ENCODE measurements at regions not wholly inside any gene's neighbourhood (a gene's known extent, or its start where the extent isn't known, plus 50 kb on each side); places are given as distances from the start of the nearest gene placed in this dataset.
"Not testable (repeated sequence)": the region's sequence is repeated elsewhere in the genome, so short reads cannot be mapped to it uniquely, and the experiment has no call there.

GRCh38 chr16:22638393-22639206 is 127.9 kb downstream of the NPIPB5 start:
- Histone ChIP-seq H3K27me3 (replicated peaks; ENCODE audit: insufficient read depth, low read length) (no peaks in the 10 kb centered on the region), H3K4me3 (ENCODE audit: low read length) (no peak overlapping the region), H3K27ac (ENCODE audit: low read length) (no peak overlapping the region), H4K20me1 (ENCODE audit: insufficient read depth, low read length) (no peaks in the 10 kb centered on the region), H3K9me2 (replicated peaks; ENCODE audit: insufficient read depth, low read length) (no peaks in the 10 kb centered on the region), H3K36me3 (replicated peaks; ENCODE audit: insufficient read depth, low read length) (no peaks in the 10 kb centered on the region), H3K79me2 (ENCODE audit: low read length) (no peaks in the 10 kb centered on the region), H3F3A (ENCODE audit: insufficient read depth, low read length) (no peaks in the 10 kb centered on the region), H3K4me2 (ENCODE audit: low read depth, low read length) (no peak overlapping the region), H3K9ac (ENCODE audit: low read length) (no peak overlapping the region), H3K4me1 (ENCODE audit: low read length) (no peaks in the 10 kb centered on the region), H3K9me3 (replicated peaks; ENCODE audit: insufficient read depth, low read length) (no peaks in the 10 kb centered on the region), H2AFZ (ENCODE audit: low read length) (no peak overlapping the region)
- TF ChIP-seq CTCF (IDR thresholded peaks at IDR 0.05; ENCODE audit: low read length) (no peak), EZH2phosphoT487 (IDR thresholded peaks at IDR 0.05; ENCODE audit: low read length) (no peak)
- DNase-seq, result no peak

- Histone ChIP-seq H3K27me3 (replicated peaks; ENCODE audit: insufficient read depth, low read length) (no peaks in the 10 kb centered on the region), H3K36me3 (replicated peaks; ENCODE audit: insufficient read depth, low read length) (no peaks in the 10 kb centered on the region), H3K4me2 (ENCODE audit: low read depth, low read length) (no peak overlapping the region), H3K9me2 (replicated peaks; ENCODE audit: insufficient read depth, low read length) (no peaks in the 10 kb centered on the region), H3K4me3 (ENCODE audit: low read length) (no peak overlapping the region), H3K9ac (ENCODE audit: low read length) (no peak overlapping the region), H4K20me1 (ENCODE audit: insufficient read depth, low read length) (no peaks in the 10 kb centered on the region), H3K4me1 (ENCODE audit: low read length) (no peaks in the 10 kb centered on the region), H3F3A (ENCODE audit: insufficient read depth, low read length) (no peaks in the 10 kb centered on the region), H3K79me2 (ENCODE audit: low read length) (no peaks in the 10 kb centered on the region), H3K9me3 (replicated peaks; ENCODE audit: insufficient read depth, low read length) (no peaks in the 10 kb centered on the region), H2AFZ (ENCODE audit: low read length) (no peak overlapping the region), H3K27ac (ENCODE audit: low read length) (no peak overlapping the region)
- DNase-seq, result peak; percentile 51
- no peak for TF ChIP-seq EZH2 (optimal IDR thresholded peaks at IDR 0.05; ENCODE audit: low read depth, low read length)
- no peak for TF ChIP-seq EZH2phosphoT487 (IDR thresholded peaks at IDR 0.05; ENCODE audit: low read length)
- TF ChIP-seq CTCF (IDR thresholded peaks at IDR 0.05; ENCODE audit: low read length), result no peak
Observed at GRCh38 chr16:22641131-22641628, 130.5 kb downstream of the NPIPB5 start.

GRCh38 chr16:22642416-22643088 is 131.9 kb downstream of the NPIPB5 start:
- DNase-seq, result no peak
- no peak for TF ChIP-seq EZH2 (optimal IDR thresholded peaks at IDR 0.05; ENCODE audit: low read depth, low read length)
- H3K27ac ChIP-seq (ENCODE audit: low read length), result no peak overlapping the region
- H3K4me1 ChIP-seq (ENCODE audit: low read length), result no peaks in the 10 kb centered on the region
- H3K9ac ChIP-seq (ENCODE audit: low read length), result no peak overlapping the region
- H3F3A ChIP-seq (ENCODE audit: insufficient read depth, low read length), result no peaks in the 10 kb centered on the region
- no peak overlapping the region for H3K4me2 ChIP-seq (ENCODE audit: low read depth, low read length)
- H3K4me3 ChIP-seq (ENCODE audit: low read length), result no peak overlapping the region
- H2AFZ ChIP-seq (ENCODE audit: low read length), result no peak overlapping the region
- no peaks in the 10 kb centered on the region for H3K79me2 ChIP-seq (ENCODE audit: low read length)
- no peaks in the 10 kb centered on the region for H3K9me3 ChIP-seq (replicated peaks; ENCODE audit: insufficient read depth, low read length)
- H3K27me3 ChIP-seq (replicated peaks; ENCODE audit: insufficient read depth, low read length), result no peaks in the 10 kb centered on the region
- H3K9me2 ChIP-seq (replicated peaks; ENCODE audit: insufficient read depth, low read length), result no peaks in the 10 kb centered on the region
- no peaks in the 10 kb centered on the region for H3K36me3 ChIP-seq (replicated peaks; ENCODE audit: insufficient read depth, low read length)
- no peaks in the 10 kb centered on the region for H4K20me1 ChIP-seq (ENCODE audit: insufficient read depth, low read length)

GRCh38 chr16:22643203-22643602 is 132.5 kb downstream of the NPIPB5 start:
- H3K27me3 ChIP-seq (replicated peaks; ENCODE audit: insufficient read depth, low read length); H3K9ac ChIP-seq (ENCODE audit: low read length); H2AFZ ChIP-seq (ENCODE audit: low read length); H3F3A ChIP-seq (ENCODE audit: insufficient read depth, low read length); H3K27ac ChIP-seq (ENCODE audit: low read length); H3K4me2 ChIP-seq (ENCODE audit: low read depth, low read length); H3K4me1 ChIP-seq (ENCODE audit: low read length); DNase-seq; H4K20me1 ChIP-seq (ENCODE audit: insufficient read depth, low read length); H3K9me2 ChIP-seq (replicated peaks; ENCODE audit: insufficient read depth, low read length); H3K79me2 ChIP-seq (ENCODE audit: low read length); H3K36me3 ChIP-seq (replicated peaks; ENCODE audit: insufficient read depth, low read length); H3K4me3 ChIP-seq (ENCODE audit: low read length); H3K9me3 ChIP-seq (replicated peaks; ENCODE audit: insufficient read depth, low read length): not testable (repeated sequence)

Measured in MM.1S (cell line).